Hepatocyte (in vitro differentiated cells): ENCODE measurements at regions not wholly inside any gene's neighbourhood (a gene's known extent, or its start where the extent isn't known, plus 50 kb on each side); places are given as distances from the start of the nearest gene placed in this dataset.

ENCODE experiments used
- DNase-seq: peaks from one replicate; pipeline ENCODE4 v3.0.0-alpha.2; 2016; ENCODE audit warnings: low spot score
- H2AFZ ChIP-seq: fragments of 200-600 bp; sonication (generic); 2 replicates; pipeline ENCODE4 v1.6.0; 2016; ENCODE audit warnings: antibody characterized with exemption, mild to moderate bottlenecking
- H3K27ac ChIP-seq: fragments of 200-600 bp; sonication (generic); 2 replicates; pipeline ENCODE4 v1.5.1; 2016; ENCODE audit warnings: mild to moderate bottlenecking
- H3K27me3 ChIP-seq: fragments of 200-600 bp; sonication (generic); 2 replicates; pipeline ENCODE4 v1.6.1; 2016
- H3K36me3 ChIP-seq: fragments of 200-600 bp; sonication (generic); replicated peaks from 2 replicates; pipeline ENCODE4 v1.5.1; 2016; ENCODE audit warnings: low read depth; ENCODE audit not compliant: insufficient read depth
- H3K4me1 ChIP-seq: fragments of 200-600 bp; sonication (generic); 2 replicates; pipeline ENCODE4 v1.5.1; 2016; ENCODE audit warnings: mild to moderate bottlenecking, moderate library complexity; ENCODE audit not compliant: insufficient read depth
- H3K4me2 ChIP-seq: fragments of 200-600 bp; sonication (generic); 2 replicates; pipeline ENCODE4 v1.6.0; 2016
- H3K4me3 ChIP-seq: fragments of 200-600 bp; sonication (generic); 2 replicates; pipeline ENCODE4 v1.5.1; 2016; ENCODE audit warnings: mild to moderate bottlenecking
- H3K79me2 ChIP-seq: fragments of 200-600 bp; sonication (generic); 2 replicates; pipeline ENCODE4 v1.6.0; 2017; ENCODE audit warnings: mild to moderate bottlenecking
- H3K9me2 ChIP-seq: fragments of 200-600 bp; sonication (generic); replicated peaks from 2 replicates; pipeline ENCODE4 v1.6.0; 2017; ENCODE audit warnings: mild to moderate bottlenecking; ENCODE audit not compliant: insufficient read depth
- H3K9me3 ChIP-seq: fragments of 200-600 bp; sonication (generic); 2 replicates; pipeline ENCODE4 v1.5.1; 2016; ENCODE audit warnings: low read depth, mild to moderate bottlenecking
- H4K20me1 ChIP-seq: fragments of 200-600 bp; sonication (generic); 2 replicates; pipeline ENCODE4 v1.6.0; 2016; ENCODE audit warnings: mild to moderate bottlenecking; ENCODE audit not compliant: insufficient read depth, poor library complexity, severe bottlenecking
- CTCF ChIP-seq: fragments of 200-600 bp; sonication (generic); IDR thresholded peaks from 2 replicates; pipeline ENCODE4 v1.5.1; 2016; ENCODE audit warnings: antibody characterized with exemption, mild to moderate bottlenecking; ENCODE audit not compliant: poor library complexity
- EZH2 ChIP-seq: fragments of 200-600 bp; sonication (generic); IDR thresholded peaks from 2 replicates; pipeline ENCODE4 v1.6.1; 2016; ENCODE audit warnings: antibody characterized with exemption, mild to moderate bottlenecking, borderline replicate concordance
- EZH2phosphoT487 ChIP-seq: fragments of 200-600 bp; sonication (generic); IDR thresholded peaks from one replicate; pipeline ENCODE4 v1.6.1; 2018; ENCODE audit warnings: antibody characterized with exemption, mild to moderate bottlenecking, low read depth, moderate library complexity; ENCODE audit not compliant: unreplicated experiment, severe bottlenecking
- WGBS: methylation state at CpG from one replicate; pipeline ENCODE4 v1.1.6; 2016; ENCODE audit warnings: low lambda C conversion rate; ENCODE audit errors: missing lambda C conversion rate; 5-methylcytosine and 5-hydroxymethylcytosine counted together

GRCh38 chr4:188811121-188811520, 671.9 kb downstream of the TRIML1 start:
- Histone ChIP-seq H3K79me2 (no peaks in the 10 kb centered on the region), H3K36me3 (no peaks in the 10 kb centered on the region), H3K4me2 (no peak overlapping the region), H3K27me3 (no peaks in the 10 kb centered on the region), H3K9me3 (no peaks in the 10 kb centered on the region), H4K20me1 (no peaks in the 10 kb centered on the region), H3K4me3 (no peak overlapping the region), H2AFZ (no peak overlapping the region), H3K9me2 (no peaks in the 10 kb centered on the region), H3K27ac (no peak overlapping the region), H3K4me1 (no peaks in the 10 kb centered on the region)
- WGBS: 77% methylated on average over 1 of the region's 1 CpG
- TF ChIP-seq EZH2phosphoT487 (no peak), EZH2 (no peak), CTCF (no peak)
- no peak for DNase-seq

- no peak for TF ChIP-seq EZH2
- TF ChIP-seq EZH2phosphoT487: no peak
- TF ChIP-seq CTCF: no peak
- H3K79me2 ChIP-seq: no peaks in the 10 kb centered on the region
- H3K4me2 ChIP-seq: no peak overlapping the region
- no peaks in the 10 kb centered on the region for H3K27me3 ChIP-seq
- H3K4me1 ChIP-seq: no peaks in the 10 kb centered on the region
- no peaks in the 10 kb centered on the region for H3K9me3 ChIP-seq
- no peaks in the 10 kb centered on the region for H4K20me1 ChIP-seq
- no peak overlapping the region for H3K27ac ChIP-seq
- H3K36me3 ChIP-seq: no peaks in the 10 kb centered on the region
- no peaks in the 10 kb centered on the region for H3K9me2 ChIP-seq
- WGBS: 68% methylated on average over 1 of the region's 1 CpG
- DNase-seq: no peak
- H2AFZ ChIP-seq: no peak overlapping the region
- no peak overlapping the region for H3K4me3 ChIP-seq
Measured at GRCh38 chr4:188812644-188813043, 673.4 kb downstream of the TRIML1 start.

- 95% methylated on average over 6 of the region's 6 CpGs for WGBS
- H3K4me2 ChIP-seq: no peak overlapping the region
- H3K4me3 ChIP-seq: no peak overlapping the region
- H4K20me1 ChIP-seq: no peaks in the 10 kb centered on the region
- no peak overlapping the region for H3K27ac ChIP-seq
- H3K4me1 ChIP-seq: no peaks in the 10 kb centered on the region
- H3K79me2 ChIP-seq: no peaks in the 10 kb centered on the region
- no peak for TF ChIP-seq CTCF
- no peak for TF ChIP-seq EZH2phosphoT487
- no peak for TF ChIP-seq EZH2
- H3K36me3 ChIP-seq: no peaks in the 10 kb centered on the region
- no peak overlapping the region for H2AFZ ChIP-seq
- H3K9me2 ChIP-seq: no peaks in the 10 kb centered on the region
- no peaks in the 10 kb centered on the region for H3K9me3 ChIP-seq
- H3K27me3 ChIP-seq: no peaks in the 10 kb centered on the region
- no peak for DNase-seq
Measured at GRCh38 chr4:188818300-188818699, 679.1 kb downstream of the TRIML1 start.

- H3K9me3 ChIP-seq: no peaks in the 10 kb centered on the region
- H3K4me1 ChIP-seq: no peaks in the 10 kb centered on the region
- no peaks in the 10 kb centered on the region for H3K36me3 ChIP-seq
- no peak for DNase-seq
- no peaks in the 10 kb centered on the region for H4K20me1 ChIP-seq
- no peak overlapping the region for H2AFZ ChIP-seq
- WGBS: 95% methylated on average over 2 of the region's 2 CpGs
- no peaks in the 10 kb centered on the region for H3K27me3 ChIP-seq
- no peaks in the 10 kb centered on the region for H3K9me2 ChIP-seq
- no peak overlapping the region for H3K4me2 ChIP-seq
- TF ChIP-seq CTCF (no peak), EZH2phosphoT487 (no peak), EZH2 (no peak)
- no peak overlapping the region for H3K4me3 ChIP-seq
- H3K79me2 ChIP-seq: no peaks in the 10 kb centered on the region
- H3K27ac ChIP-seq: no peak overlapping the region
Measured at GRCh38 chr4:188819233-188819632, 680.0 kb downstream of the TRIML1 start.
